ENCODE measurements at regions not wholly inside any gene's neighbourhood (a gene's known extent, or its start where the extent isn't known, plus 50 kb on each side); places are given as distances from the start of the nearest gene placed in this dataset.

GRCh38 chr1:199112365-199112764 is 473.5 kb downstream of the PTPRC start:
- peaks cover 0 to 7% (median 4%) of the 10 kb centered on the region in 3 donors for H3K9me3 Mint-ChIP-seq
- POLR2A ChIA-PET, result no interaction called here
- ATAC-seq (replicated peaks in 1 of 4) (no peak), DNase-seq (no peak)
- no peak overlapping the region for H3K27ac Mint-ChIP-seq
- CTCF ChIA-PET, result interaction anchor here (0.6 to 1.7 kb wide), 19 partner anchors 20 to 361 kb away, joined by 3 to 8 read pairs (median 3); no protein-coding TSS in a partner anchor
- H3K4me3 ChIP-seq (ENCODE audit: control insufficient read depth in 1 of 2, extremely low read depth in 1 of 2, low read length in 1 of 2), result no peak overlapping the region
- no peaks in the 10 kb centered on the region for H3K36me3 ChIP-seq (ENCODE audit: control insufficient read depth in 2 of 2, extremely low read depth in 1 of 2, insufficient read depth in 1 of 2, low read length in 1 of 2)
- H3K36me3 Mint-ChIP-seq, result peaks cover 3% of the 10 kb centered on the region
- peaks cover 0 to 6% (median 0%) of the 10 kb centered on the region in 3 donors for H3K4me1 Mint-ChIP-seq
- peaks cover 3% of the 10 kb centered on the region for H3K9me3 ChIP-seq
- no peaks in the 10 kb centered on the region for H3K4me1 ChIP-seq (ENCODE audit: control insufficient read depth in 1 of 2, extremely low read depth in 1 of 2, insufficient read depth in 2 of 2, low read length in 2 of 2)
- no peaks in the 10 kb centered on the region for H3K27me3 Mint-ChIP-seq
- no peaks in the 10 kb centered on the region for H3K27me3 ChIP-seq (replicated peaks in 1 of 2; ENCODE audit: control insufficient read depth in 2 of 2, extremely low read depth in 1 of 2, insufficient read depth in 2 of 2, low read length in 1 of 2)
- H3K27ac ChIP-seq (ENCODE audit: low read length), result no peak overlapping the region
- H3K4me3 Mint-ChIP-seq, result no peak overlapping the region

- Mint-ChIP-seq H3K4me1 (peaks cover 0 to 6% (median 0%) of the 10 kb centered on the region in 3 donors), H3K27me3 (no peaks in the 10 kb centered on the region), H3K36me3 (peaks cover 3% of the 10 kb centered on the region), H3K4me3 (no peak overlapping the region), H3K9me3 (peaks cover 0 to 4% (median 3%) of the 10 kb centered on the region in 3 donors), H3K27ac (no peak overlapping the region)
- no peak overlapping the region for H3K27ac ChIP-seq (ENCODE audit: low read length)
- no peaks in the 10 kb centered on the region for H3K36me3 ChIP-seq (ENCODE audit: control insufficient read depth in 2 of 2, extremely low read depth in 1 of 2, insufficient read depth in 1 of 2, low read length in 1 of 2)
- POLR2A ChIA-PET, result no interaction called here
- DNase-seq (peak; percentile 16 to 78 (median 56)), ATAC-seq (replicated peaks in 1 of 4) (peak; percentile 42 to 61 (median 58))
- H3K4me3 ChIP-seq (ENCODE audit: control insufficient read depth in 1 of 2, extremely low read depth in 1 of 2, low read length in 1 of 2), result no peak overlapping the region
- no peaks in the 10 kb centered on the region for H3K27me3 ChIP-seq (replicated peaks in 1 of 2; ENCODE audit: control insufficient read depth in 2 of 2, extremely low read depth in 1 of 2, insufficient read depth in 2 of 2, low read length in 1 of 2)
- no CpG with 5 or more reads among the region's 2 CpGs for WGBS (ENCODE audit: insufficient coverage)
- H3K9me3 ChIP-seq, result no peaks in the 10 kb centered on the region
- no peaks in the 10 kb centered on the region for H3K4me1 ChIP-seq (ENCODE audit: control insufficient read depth in 1 of 2, extremely low read depth in 1 of 2, insufficient read depth in 2 of 2, low read length in 2 of 2)
- CTCF ChIA-PET, result interaction anchor here (0.6 to 1.7 kb wide), 28 partner anchors 9 to 400 kb away, joined by 3 to 8 read pairs (median 3); no protein-coding TSS in a partner anchor
These were observed 474.5 kb downstream of the PTPRC start for GRCh38 chr1:199113265-199113869.

GRCh38 chr1:199116488-199116887 is 477.6 kb downstream of the PTPRC start:
- CTCF ChIA-PET, result interaction anchor here in 1 of 2 donors (0.6 kb wide), 1 partner anchor 1569 kb away, joined by 3 read pairs; no protein-coding TSS in a partner anchor
- Mint-ChIP-seq H3K9me3 (no peaks in the 10 kb centered on the region), H3K27ac (no peak overlapping the region), H3K27me3 (no peaks in the 10 kb centered on the region), H3K4me1 (peaks cover 0 to 6% (median 0%) of the 10 kb centered on the region in 3 donors), H3K36me3 (no peaks in the 10 kb centered on the region), H3K4me3 (no peak overlapping the region)
- POLR2A ChIA-PET, result no interaction called here
- H3K27ac ChIP-seq (ENCODE audit: low read length), result no peak overlapping the region
- DNase-seq (no peak), ATAC-seq (replicated peaks in 1 of 4) (no peak)
- no peaks in the 10 kb centered on the region for H3K36me3 ChIP-seq (ENCODE audit: control insufficient read depth in 2 of 2, extremely low read depth in 1 of 2, insufficient read depth in 1 of 2, low read length in 1 of 2)
- no peak overlapping the region for H3K4me3 ChIP-seq (ENCODE audit: control insufficient read depth in 1 of 2, extremely low read depth in 1 of 2, low read length in 1 of 2)
- no peaks in the 10 kb centered on the region for H3K4me1 ChIP-seq (ENCODE audit: control insufficient read depth in 1 of 2, extremely low read depth in 1 of 2, insufficient read depth in 2 of 2, low read length in 2 of 2)
- no peaks in the 10 kb centered on the region for H3K9me3 ChIP-seq
- H3K27me3 ChIP-seq (replicated peaks in 1 of 2; ENCODE audit: control insufficient read depth in 2 of 2, extremely low read depth in 1 of 2, insufficient read depth in 2 of 2, low read length in 1 of 2), result no peaks in the 10 kb centered on the region

GRCh38 chr1:199121047-199121446 is 482.2 kb downstream of the PTPRC start:
- no peaks in the 10 kb centered on the region for H3K27me3 Mint-ChIP-seq
- Histone ChIP-seq H3K27ac (ENCODE audit: low read length) (no peak overlapping the region), H3K9me3 (no peaks in the 10 kb centered on the region), H3K4me3 (ENCODE audit: control insufficient read depth in 1 of 2, extremely low read depth in 1 of 2, low read length in 1 of 2) (no peak overlapping the region), H3K36me3 (ENCODE audit: control insufficient read depth in 2 of 2, extremely low read depth in 1 of 2, insufficient read depth in 1 of 2, low read length in 1 of 2) (no peaks in the 10 kb centered on the region), H3K4me1 (ENCODE audit: control insufficient read depth in 1 of 2, extremely low read depth in 1 of 2, insufficient read depth in 2 of 2, low read length in 2 of 2) (no peaks in the 10 kb centered on the region), H3K27me3 (replicated peaks in 1 of 2; ENCODE audit: control insufficient read depth in 2 of 2, extremely low read depth in 1 of 2, insufficient read depth in 2 of 2, low read length in 1 of 2) (no peaks in the 10 kb centered on the region)
- ATAC-seq (replicated peaks in 1 of 4) (no peak), DNase-seq (no peak)
- H3K4me3 Mint-ChIP-seq, result no peak overlapping the region
- CTCF ChIA-PET, result no interaction called here
- H3K36me3 Mint-ChIP-seq, result no peaks in the 10 kb centered on the region
- peaks cover 4 to 8% (median 4%) of the 10 kb centered on the region in 3 donors for H3K4me1 Mint-ChIP-seq
- no peak overlapping the region for H3K27ac Mint-ChIP-seq
- POLR2A ChIA-PET, result no interaction called here
- H3K9me3 Mint-ChIP-seq, result no peaks in the 10 kb centered on the region

- Histone ChIP-seq H3K4me1 (ENCODE audit: control insufficient read depth in 1 of 2, extremely low read depth in 1 of 2, insufficient read depth in 2 of 2, low read length in 2 of 2) (no peaks in the 10 kb centered on the region), H3K27me3 (replicated peaks in 1 of 2; ENCODE audit: control insufficient read depth in 2 of 2, extremely low read depth in 1 of 2, insufficient read depth in 2 of 2, low read length in 1 of 2) (no peaks in the 10 kb centered on the region), H3K9me3 (no peaks in the 10 kb centered on the region), H3K4me3 (ENCODE audit: control insufficient read depth in 1 of 2, extremely low read depth in 1 of 2, low read length in 1 of 2) (no peak overlapping the region), H3K27ac (ENCODE audit: low read length) (no peak overlapping the region), H3K36me3 (ENCODE audit: control insufficient read depth in 2 of 2, extremely low read depth in 1 of 2, insufficient read depth in 1 of 2, low read length in 1 of 2) (no peaks in the 10 kb centered on the region)
- no peaks in the 10 kb centered on the region for H3K36me3 Mint-ChIP-seq
- no peak overlapping the region for H3K4me3 Mint-ChIP-seq
- CTCF ChIA-PET, result interaction anchor here in 1 of 2 donors (1.1 kb wide), 1 partner anchor 9 kb away, joined by 4 read pairs; no protein-coding TSS in a partner anchor
- WGBS (ENCODE audit: insufficient coverage), result no CpG with 5 or more reads among the region's 2 CpGs
- DNase-seq, result no peak
- H3K9me3 Mint-ChIP-seq, result no peaks in the 10 kb centered on the region
- H3K4me1 Mint-ChIP-seq, result peaks cover 4 to 8% (median 4%) of the 10 kb centered on the region in 3 donors
- POLR2A ChIA-PET, result interaction anchor here in 1 of 2 donors (0.6 kb wide), 1 partner anchor 13 kb away, joined by 4 read pairs; no protein-coding TSS in a partner anchor
- no peak overlapping the region for H3K27ac Mint-ChIP-seq
- H3K27me3 Mint-ChIP-seq, result no peaks in the 10 kb centered on the region
- no peak for ATAC-seq (replicated peaks in 1 of 4)
These were observed 483.2 kb downstream of the PTPRC start for GRCh38 chr1:199122085-199122484.

GRCh38 chr1:199122532-199123311 is 483.9 kb downstream of the PTPRC start:
- POLR2A ChIA-PET, result interaction anchor here in 1 of 2 donors (0.6 kb wide), 1 partner anchor 14 kb away, joined by 4 read pairs; no protein-coding TSS in a partner anchor

More at GRCh38 chr1:199122532-199123311, 483.9 kb downstream of the PTPRC start:
- Mint-ChIP-seq H3K4me1 (peaks cover 4 to 8% (median 4%) of the 10 kb centered on the region in 3 donors), H3K4me3 (no peak overlapping the region), H3K36me3 (no peaks in the 10 kb centered on the region), H3K9me3 (no peaks in the 10 kb centered on the region), H3K27ac (no peak overlapping the region), H3K27me3 (no peaks in the 10 kb centered on the region)
- CTCF ChIA-PET, result interaction anchor here (0.5 to 1.1 kb wide), 3 partner anchors 9 to 375 kb away, joined by 3 to 5 read pairs (median 4); no protein-coding TSS in a partner anchor
- DNase-seq, result no peak
- Histone ChIP-seq H3K9me3 (no peaks in the 10 kb centered on the region), H3K27me3 (replicated peaks in 1 of 2; ENCODE audit: control insufficient read depth in 2 of 2, extremely low read depth in 1 of 2, insufficient read depth in 2 of 2, low read length in 1 of 2) (no peaks in the 10 kb centered on the region), H3K4me1 (ENCODE audit: control insufficient read depth in 1 of 2, extremely low read depth in 1 of 2, insufficient read depth in 2 of 2, low read length in 2 of 2) (no peaks in the 10 kb centered on the region), H3K27ac (ENCODE audit: low read length) (no peak overlapping the region), H3K36me3 (ENCODE audit: control insufficient read depth in 2 of 2, extremely low read depth in 1 of 2, insufficient read depth in 1 of 2, low read length in 1 of 2) (no peaks in the 10 kb centered on the region), H3K4me3 (ENCODE audit: control insufficient read depth in 1 of 2, extremely low read depth in 1 of 2, low read length in 1 of 2) (no peak overlapping the region)
- no peak for ATAC-seq (replicated peaks in 1 of 4)
